ENCODE measurements at regions not wholly inside any gene's neighbourhood (a gene's known extent, or its start where the extent isn't known, plus 50 kb on each side); places are given as distances from the start of the nearest gene placed in this dataset.

- Mint-ChIP-seq H3K4me1 (no peaks in the 10 kb centered on the region), H3K27ac (no peak overlapping the region), H3K9me3 (peaks cover 3% of the 10 kb centered on the region), H3K4me3 (no peak overlapping the region), H3K36me3 (no peaks in the 10 kb centered on the region)
- ATAC-seq (no peak), DNase-seq (ENCODE audit: low spot score in 2 of 2) (no peak)
Observed at GRCh38 chr10:44511601-44512000, 126.7 kb upstream of the CXCL12 start.

GRCh38 chr10:44512431-44513022 lies 127.6 kb upstream of the CXCL12 start:
- no peak for ATAC-seq
- H3K4me1 Mint-ChIP-seq, result no peaks in the 10 kb centered on the region
- no peak overlapping the region for H3K4me3 Mint-ChIP-seq
- DNase-seq (ENCODE audit: low spot score in 2 of 2), result no peak
- H3K9me3 Mint-ChIP-seq, result peaks cover 3% of the 10 kb centered on the region
- no peaks in the 10 kb centered on the region for H3K36me3 Mint-ChIP-seq
- no peak overlapping the region for H3K27ac Mint-ChIP-seq

- no peak for DNase-seq (ENCODE audit: low spot score in 2 of 2)
- Mint-ChIP-seq H3K4me3 (no peak overlapping the region), H3K9me3 (peaks cover 3% of the 10 kb centered on the region), H3K27ac (no peak overlapping the region), H3K36me3 (no peaks in the 10 kb centered on the region), H3K4me1 (no peaks in the 10 kb centered on the region)
- ATAC-seq, result no peak
Observed at GRCh38 chr10:44513591-44513990, 128.7 kb upstream of the CXCL12 start.

- ATAC-seq, result no peak
- peaks cover 3% of the 10 kb centered on the region for H3K9me3 Mint-ChIP-seq
- DNase-seq (ENCODE audit: low spot score in 2 of 2), result no peak
- H3K36me3 Mint-ChIP-seq, result no peaks in the 10 kb centered on the region
- H3K4me1 Mint-ChIP-seq, result no peaks in the 10 kb centered on the region
- H3K4me3 Mint-ChIP-seq, result no peak overlapping the region
- no peak overlapping the region for H3K27ac Mint-ChIP-seq
Observed at GRCh38 chr10:44516891-44517290, 132.0 kb upstream of the CXCL12 start.

DNA sequence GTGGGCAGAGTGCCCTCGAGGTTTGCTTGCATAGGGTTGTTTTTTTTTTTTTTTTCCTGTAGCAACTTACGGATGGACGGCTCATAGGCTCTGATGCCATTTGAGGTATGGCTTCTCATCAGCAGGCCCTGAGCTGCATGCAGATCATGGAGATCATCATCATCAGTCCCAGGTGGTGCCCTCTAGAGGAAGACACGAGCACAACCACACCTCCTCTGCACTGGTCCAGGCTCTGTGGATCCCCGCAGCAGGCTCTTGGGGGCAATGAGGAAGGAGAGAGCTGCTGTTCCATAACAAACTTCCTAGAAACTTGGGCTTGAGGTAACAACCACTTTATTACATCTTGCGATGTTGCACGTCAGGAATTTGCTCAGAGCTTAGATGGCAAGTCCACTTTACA lies 132.7 kb upstream of the CXCL12 start:
- no peak overlapping the region for H3K27ac Mint-ChIP-seq
- H3K4me1 Mint-ChIP-seq, result no peaks in the 10 kb centered on the region
- H3K4me3 Mint-ChIP-seq, result no peak overlapping the region
- ATAC-seq, result no peak
- H3K36me3 Mint-ChIP-seq, result no peaks in the 10 kb centered on the region
- peaks cover 3% of the 10 kb centered on the region for H3K9me3 Mint-ChIP-seq
- no peak for DNase-seq (ENCODE audit: low spot score in 2 of 2)

DNA sequence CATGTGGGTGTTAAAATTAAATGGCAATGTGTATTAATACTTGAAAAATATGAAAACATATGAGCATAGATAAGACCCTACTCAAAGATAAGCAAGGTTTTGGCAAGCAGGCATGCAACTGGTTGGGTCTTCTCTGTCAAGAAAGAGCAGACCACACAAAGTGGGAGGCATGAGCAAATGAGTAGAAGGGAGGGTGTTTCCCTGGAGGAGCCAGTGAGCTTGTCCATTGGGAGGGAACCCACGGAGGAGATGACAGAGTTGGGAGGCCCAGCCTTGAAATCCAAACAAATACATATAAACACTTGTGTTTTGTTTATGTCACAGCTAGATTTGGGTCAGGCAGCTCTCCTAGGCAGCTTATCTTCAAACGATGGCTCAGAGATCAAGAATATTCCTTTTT lies 134.5 kb upstream of the CXCL12 start:
- Mint-ChIP-seq H3K27ac (no peak overlapping the region), H3K4me1 (no peaks in the 10 kb centered on the region), H3K4me3 (no peak overlapping the region), H3K9me3 (peaks cover 3% of the 10 kb centered on the region), H3K36me3 (no peaks in the 10 kb centered on the region)
- ATAC-seq (no peak), DNase-seq (ENCODE audit: low spot score in 2 of 2) (no peak)

GRCh38 chr10:44520651-44521050 lies 135.8 kb upstream of the CXCL12 start:
- Mint-ChIP-seq H3K36me3 (no peaks in the 10 kb centered on the region), H3K9me3 (no peaks in the 10 kb centered on the region), H3K27ac (no peak overlapping the region), H3K4me3 (no peak overlapping the region), H3K4me1 (no peaks in the 10 kb centered on the region)
- no peak for DNase-seq (ENCODE audit: low spot score in 2 of 2)
- no peak for ATAC-seq

DNA sequence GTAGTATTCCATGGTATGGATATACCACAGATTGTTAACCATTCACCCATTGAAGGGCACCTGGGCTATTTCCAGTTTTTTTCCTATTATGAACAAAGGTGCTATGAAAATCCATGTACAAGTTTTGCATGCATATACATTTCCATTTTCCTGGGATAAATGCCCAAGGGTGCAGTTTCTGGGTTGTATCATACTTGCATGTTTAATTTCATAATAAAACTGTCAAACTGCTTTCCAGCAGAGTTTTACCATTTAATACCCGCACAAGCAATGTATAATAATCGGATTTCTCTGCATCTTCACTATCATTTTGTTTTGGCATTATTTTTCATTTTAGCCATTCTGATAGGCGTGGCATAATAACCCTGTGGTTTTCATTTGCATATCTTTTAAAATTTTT lies 154.3 kb upstream of the CXCL12 start:
- DNase-seq (ENCODE audit: low spot score in 2 of 2), result no peak
- no peak overlapping the region for H3K27ac Mint-ChIP-seq

DNA sequence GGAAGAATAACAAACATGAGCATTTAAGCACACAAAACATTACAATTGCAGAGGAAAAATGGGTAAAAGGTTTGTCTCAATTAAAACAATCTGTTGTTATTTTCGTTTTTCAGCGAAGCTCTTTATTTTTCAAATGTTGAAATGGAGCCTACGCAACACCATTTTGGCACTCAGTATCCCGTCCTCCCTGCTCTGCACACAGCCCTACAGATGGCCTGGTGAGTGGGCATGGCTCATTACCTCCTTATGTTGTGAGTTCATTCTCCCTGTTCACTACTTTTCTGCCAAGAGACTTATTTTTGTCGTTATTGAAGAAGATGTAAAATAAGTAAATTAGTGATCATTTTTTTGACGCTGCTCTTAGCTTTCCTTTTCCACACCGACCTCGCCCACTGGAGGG lies 167.8 kb upstream of the CXCL12 start:
- ATAC-seq (no peak), DNase-seq (ENCODE audit: low spot score in 2 of 2) (no peak)
- Mint-ChIP-seq H3K4me3 (no peak overlapping the region), H3K36me3 (no peaks in the 10 kb centered on the region), H3K27ac (no peak overlapping the region), H3K9me3 (peaks cover 7% of the 10 kb centered on the region), H3K4me1 (no peaks in the 10 kb centered on the region)

More for the DNA sequence above, 154.3 kb upstream of the CXCL12 start:
- ATAC-seq, result no peak
- no peaks in the 10 kb centered on the region for H3K36me3 Mint-ChIP-seq
- no peak overlapping the region for H3K4me3 Mint-ChIP-seq
- H3K4me1 Mint-ChIP-seq, result no peaks in the 10 kb centered on the region
- peaks cover 5% of the 10 kb centered on the region for H3K9me3 Mint-ChIP-seq

- no peaks in the 10 kb centered on the region for H3K9me3 Mint-ChIP-seq
- H3K4me1 Mint-ChIP-seq, result no peaks in the 10 kb centered on the region
- no peak overlapping the region for H3K4me3 Mint-ChIP-seq
- ATAC-seq (no peak), DNase-seq (ENCODE audit: low spot score in 2 of 2) (no peak)
- no peak overlapping the region for H3K27ac Mint-ChIP-seq
- H3K36me3 Mint-ChIP-seq, result no peaks in the 10 kb centered on the region
Observed at GRCh38 chr10:44557596-44558191, 172.8 kb upstream of the CXCL12 start.

DNA sequence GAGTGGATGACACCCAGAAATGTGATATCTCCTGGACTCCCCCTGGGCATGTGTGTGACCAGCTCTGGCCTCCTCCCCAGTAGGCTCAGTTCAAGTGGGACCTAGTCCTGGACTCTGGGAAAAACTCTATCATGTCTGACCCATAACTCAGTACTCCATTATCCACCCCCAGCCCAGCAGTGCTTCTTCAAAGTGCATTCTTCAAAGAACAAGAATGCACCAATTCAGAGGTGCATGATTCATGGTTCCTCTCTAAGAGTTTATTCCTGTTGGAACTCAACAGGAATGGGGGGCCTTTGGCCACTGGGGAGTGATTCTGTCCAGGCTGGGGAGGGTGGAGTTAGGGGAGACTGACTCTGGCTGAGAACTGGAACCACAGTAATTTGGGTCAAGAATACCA lies 173.6 kb upstream of the CXCL12 start:
- ATAC-seq (no peak), DNase-seq (ENCODE audit: low spot score in 2 of 2) (no peak)
- H3K9me3 Mint-ChIP-seq, result no peaks in the 10 kb centered on the region
- no peaks in the 10 kb centered on the region for H3K4me1 Mint-ChIP-seq
- H3K27ac Mint-ChIP-seq, result no peak overlapping the region
- no peak overlapping the region for H3K4me3 Mint-ChIP-seq
- H3K36me3 Mint-ChIP-seq, result no peaks in the 10 kb centered on the region

GRCh38 chr10:44564361-44564760 lies 179.5 kb upstream of the CXCL12 start:
- H3K27ac Mint-ChIP-seq, result no peak overlapping the region
- no peak for ATAC-seq
- no peaks in the 10 kb centered on the region for H3K9me3 Mint-ChIP-seq
- no peak for DNase-seq (ENCODE audit: low spot score in 2 of 2)
- no peak overlapping the region for H3K4me3 Mint-ChIP-seq
- H3K36me3 Mint-ChIP-seq, result no peaks in the 10 kb centered on the region
- H3K4me1 Mint-ChIP-seq, result no peaks in the 10 kb centered on the region

- ATAC-seq (no peak), DNase-seq (ENCODE audit: low spot score in 2 of 2) (no peak)
- no peaks in the 10 kb centered on the region for H3K4me1 Mint-ChIP-seq
- no peaks in the 10 kb centered on the region for H3K9me3 Mint-ChIP-seq
- no peak overlapping the region for H3K4me3 Mint-ChIP-seq
- H3K27ac Mint-ChIP-seq, result no peak overlapping the region
- no peaks in the 10 kb centered on the region for H3K36me3 Mint-ChIP-seq
Observed at GRCh38 chr10:44564790-44565189, 179.9 kb upstream of the CXCL12 start.

DNA sequence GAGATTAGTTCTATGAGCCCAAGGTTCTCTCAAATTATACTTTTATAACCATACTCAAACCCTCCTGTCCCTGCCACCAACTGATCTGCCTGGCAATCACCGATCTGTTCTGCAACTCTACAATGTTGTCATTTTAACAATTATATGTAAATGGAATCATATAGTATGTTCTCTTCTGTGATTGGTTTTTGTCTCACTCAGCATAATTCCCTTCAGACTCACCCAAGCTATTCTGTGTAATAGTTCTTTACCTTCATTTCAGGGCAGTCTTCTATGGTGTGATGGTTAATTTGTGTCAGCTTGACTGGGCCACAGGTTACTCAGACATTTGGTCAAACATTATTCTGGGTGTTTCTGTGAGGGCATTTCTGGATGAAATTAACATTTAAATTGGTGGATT lies 181.9 kb upstream of the CXCL12 start:
- Mint-ChIP-seq H3K4me1 (no peaks in the 10 kb centered on the region), H3K36me3 (no peaks in the 10 kb centered on the region), H3K4me3 (no peak overlapping the region), H3K9me3 (no peaks in the 10 kb centered on the region), H3K27ac (no peak overlapping the region)
- DNase-seq (ENCODE audit: low spot score in 2 of 2), result no peak
- no peak for ATAC-seq

- DNase-seq (ENCODE audit: low spot score in 2 of 2), result no peak
- Mint-ChIP-seq H3K4me1 (no peaks in the 10 kb centered on the region), H3K4me3 (no peak overlapping the region), H3K36me3 (no peaks in the 10 kb centered on the region), H3K9me3 (no peaks in the 10 kb centered on the region), H3K27ac (no peak overlapping the region)
- no peak for ATAC-seq
Observed at GRCh38 chr10:44567471-44567870, 182.6 kb upstream of the CXCL12 start.

- ATAC-seq (no peak), DNase-seq (ENCODE audit: low spot score in 2 of 2) (no peak)
- Mint-ChIP-seq H3K9me3 (no peaks in the 10 kb centered on the region), H3K36me3 (no peaks in the 10 kb centered on the region), H3K4me3 (no peak overlapping the region), H3K27ac (no peak overlapping the region), H3K4me1 (no peaks in the 10 kb centered on the region)
Observed at GRCh38 chr10:44569193-44570091, 184.5 kb upstream of the CXCL12 start.
